HG03039 (cell line): ENCODE measurements at regions not wholly inside any gene's neighbourhood (a gene's known extent, or its start where the extent isn't known, plus 50 kb on each side); places are given as distances from the start of the nearest gene placed in this dataset.

Experiments
- ATAC-seq: cut with Tn5 transposase; IDR thresholded peaks from one replicate; pipeline ENCODE4 v1.9.1; 2021; ENCODE audit warnings: mild to moderate bottlenecking, moderate library complexity; ENCODE audit not compliant: unreplicated experiment

- ATAC-seq, result no peak
Measured at GRCh38 chr10:88081457-88082054, 218.1 kb downstream of the PTEN start.

GRCh38 chr10:88082391-88082790, 219.0 kb downstream of the PTEN start:
- ATAC-seq, result peak; percentile 13

- ATAC-seq, result peak; percentile 62
Measured at GRCh38 chr10:88082806-88083596, 219.6 kb downstream of the PTEN start.

- no peak for ATAC-seq
Measured at GRCh38 chr10:88083597-88083989, 220.2 kb downstream of the PTEN start.

GRCh38 chr10:88086187-88086960, 222.9 kb downstream of the PTEN start:
- no peak for ATAC-seq

- ATAC-seq, result no peak
Measured at GRCh38 chr10:88088441-88089340, 225.3 kb downstream of the PTEN start.

GRCh38 chr10:88089498-88089897, 226.1 kb downstream of the PTEN start:
- ATAC-seq, result no peak

GRCh38 chr10:88090568-88091214, 227.3 kb downstream of the PTEN start:
- ATAC-seq, result no peak

- peak; percentile 67 for ATAC-seq
Measured at GRCh38 chr10:88091490-88092061, 228.2 kb downstream of the PTEN start.

GRCh38 chr10:88092265-88092664, 228.8 kb downstream of the PTEN start:
- ATAC-seq, result no peak

- ATAC-seq, result no peak
Measured at GRCh38 chr10:88092973-88093372, 229.5 kb downstream of the PTEN start.

GRCh38 chr10:88094795-88095194, 231.4 kb downstream of the PTEN start:
- ATAC-seq, result no peak

GRCh38 chr10:88095223-88095721, 231.8 kb downstream of the PTEN start:
- no peak for ATAC-seq

GRCh38 chr10:88095778-88096431, 232.5 kb downstream of the PTEN start:
- no peak for ATAC-seq

GRCh38 chr10:88097092-88097516, 233.7 kb downstream of the PTEN start:
- no peak for ATAC-seq

- ATAC-seq, result no peak
Measured at GRCh38 chr10:88097536-88097935, 234.1 kb downstream of the PTEN start.

GRCh38 chr10:88100281-88100680, 236.9 kb downstream of the PTEN start:
- ATAC-seq, result no peak

GRCh38 chr10:88101666-88102065, 238.2 kb downstream of the PTEN start:
- no peak for ATAC-seq

- ATAC-seq, result no peak
Measured at GRCh38 chr10:88103576-88103975, 240.2 kb downstream of the PTEN start.
